Lung (tissue), 11 donors: ENCODE measurements at regions not wholly inside any gene's neighbourhood (a gene's known extent, or its start where the extent isn't known, plus 50 kb on each side); places are given as distances from the start of the nearest gene placed in this dataset.

Experiments
- ATAC-seq: fragments of 200-7000 bp; cut with Tn5 transposase; one replicate; pipeline ENCODE4 v1.9.1; 2020; ENCODE audit warnings: moderate number of reproducible peaks; ENCODE audit not compliant: insufficient read depth, low FRiP score
- DNase-seq, 3 donors: peaks; one replicate each; pipeline ENCODE4 v3.0.0-alpha.2; 2013 to 2017
- H3K27ac ChIP-seq, 2 donors: one replicate each; pipeline ENCODE4 v1.5.1; 2013; ENCODE audit warnings: mild to moderate bottlenecking in 2 of 2, moderate library complexity in 2 of 2, control low read depth in 1 of 2, inconsistent platforms in 1 of 2, low read depth in 1 of 2, low read length in 1 of 2
- H3K27me3 ChIP-seq, 3 donors: one replicate each; pipeline ENCODE4 v1.5.1; 2013; ENCODE audit warnings: low read length in 2 of 3; ENCODE audit not compliant: control insufficient read depth in 3 of 3, insufficient read depth in 3 of 3
- H3K36me3 ChIP-seq, 4 donors: one replicate each; pipeline ENCODE4 v1.5.1; 2013; ENCODE audit warnings: low read length in 4 of 4, mild to moderate bottlenecking in 1 of 4, moderate library complexity in 1 of 4; ENCODE audit not compliant: control insufficient read depth in 4 of 4, insufficient read depth in 4 of 4
- H3K4me1 ChIP-seq, 5 donors: one replicate each; pipeline ENCODE4 v1.5.1; 2013; ENCODE audit warnings: low read length in 5 of 5, mild to moderate bottlenecking in 2 of 5, moderate library complexity in 1 of 5; ENCODE audit not compliant: control insufficient read depth in 5 of 5, insufficient read depth in 5 of 5
- H3K4me3 ChIP-seq: one replicate; pipeline ENCODE4 v1.5.1; 2013; ENCODE audit warnings: mild to moderate bottlenecking, control low read depth, moderate library complexity
- H3K9ac ChIP-seq, 2 donors: one replicate each; pipeline ENCODE4 v1.5.1; 2013; ENCODE audit warnings: low read length in 2 of 2, control low read depth in 1 of 2; ENCODE audit not compliant: insufficient read depth in 1 of 2
- H3K9me3 ChIP-seq, 4 donors: one replicate each; pipeline ENCODE4 v1.5.1; 2013; ENCODE audit warnings: low read length in 3 of 4, mild to moderate bottlenecking in 1 of 4, moderate library complexity in 1 of 4; ENCODE audit not compliant: control insufficient read depth in 4 of 4, insufficient read depth in 3 of 4
- WGBS, 2 donors: extraction: QIAGEN DNeasy Blood & Tissue Kit; methylation state at CpG; one replicate each; pipeline ENCODE4 v1.1.7; 2013; 5-methylcytosine and 5-hydroxymethylcytosine counted together
- TF ChIP-seq, protein P1 (sequence below): IDR thresholded peaks from 2 replicates; pipeline ENCODE4 v1.5.1; 2012; ENCODE audit warnings: mild to moderate bottlenecking; ENCODE audit errors: control extremely low read depth, extremely low read depth
- donor health status: control.
- donor health status: control.
- donor health status: Bipolar disorder and iron deficiency.
- donor health status: healthy.
- donor health status: DM: yes; HTN: yes; CAD: no.

DNA sequence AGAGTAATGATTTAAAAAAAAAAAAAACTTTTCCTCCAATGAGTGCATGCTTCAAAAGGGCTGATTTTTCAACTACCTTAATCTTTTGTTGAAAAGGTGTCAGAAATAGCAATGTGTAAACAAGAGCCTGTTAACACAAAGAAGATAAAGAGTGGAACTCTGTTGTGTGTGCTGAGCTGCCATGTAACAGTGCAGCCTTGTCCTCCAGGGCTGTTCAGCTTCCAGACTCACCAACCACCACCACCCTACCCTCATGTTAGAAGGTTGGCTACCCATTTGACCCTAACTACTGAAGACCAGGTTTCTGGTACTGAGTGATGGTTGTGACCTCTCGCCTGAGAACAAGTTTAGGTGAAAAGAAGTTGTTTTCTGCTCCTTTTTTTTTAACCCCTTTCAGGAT lies 222.8 kb upstream of the TEX13C start:
- Histone ChIP-seq H3K9ac (no peak overlapping the region), H3K36me3 (no peaks in the 10 kb centered on the region), H3K4me1 (no peaks in the 10 kb centered on the region), H3K27ac (no peak overlapping the region), H3K4me3 (no peak overlapping the region), H3K9me3 (no peaks in the 10 kb centered on the region), H3K27me3 (peaks cover 0 to 3% (median 0%) of the 10 kb centered on the region in 3 donors)
- TF ChIP-seq, protein P1, sequence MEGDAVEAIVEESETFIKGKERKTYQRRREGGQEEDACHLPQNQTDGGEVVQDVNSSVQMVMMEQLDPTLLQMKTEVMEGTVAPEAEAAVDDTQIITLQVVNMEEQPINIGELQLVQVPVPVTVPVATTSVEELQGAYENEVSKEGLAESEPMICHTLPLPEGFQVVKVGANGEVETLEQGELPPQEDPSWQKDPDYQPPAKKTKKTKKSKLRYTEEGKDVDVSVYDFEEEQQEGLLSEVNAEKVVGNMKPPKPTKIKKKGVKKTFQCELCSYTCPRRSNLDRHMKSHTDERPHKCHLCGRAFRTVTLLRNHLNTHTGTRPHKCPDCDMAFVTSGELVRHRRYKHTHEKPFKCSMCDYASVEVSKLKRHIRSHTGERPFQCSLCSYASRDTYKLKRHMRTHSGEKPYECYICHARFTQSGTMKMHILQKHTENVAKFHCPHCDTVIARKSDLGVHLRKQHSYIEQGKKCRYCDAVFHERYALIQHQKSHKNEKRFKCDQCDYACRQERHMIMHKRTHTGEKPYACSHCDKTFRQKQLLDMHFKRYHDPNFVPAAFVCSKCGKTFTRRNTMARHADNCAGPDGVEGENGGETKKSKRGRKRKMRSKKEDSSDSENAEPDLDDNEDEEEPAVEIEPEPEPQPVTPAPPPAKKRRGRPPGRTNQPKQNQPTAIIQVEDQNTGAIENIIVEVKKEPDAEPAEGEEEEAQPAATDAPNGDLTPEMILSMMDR, result no peak
- 49 to 85% methylated on average over 1 of the region's 1 CpG for WGBS, 2 donors
- ATAC-seq, result no peak
- DNase-seq, result no peak

DNA sequence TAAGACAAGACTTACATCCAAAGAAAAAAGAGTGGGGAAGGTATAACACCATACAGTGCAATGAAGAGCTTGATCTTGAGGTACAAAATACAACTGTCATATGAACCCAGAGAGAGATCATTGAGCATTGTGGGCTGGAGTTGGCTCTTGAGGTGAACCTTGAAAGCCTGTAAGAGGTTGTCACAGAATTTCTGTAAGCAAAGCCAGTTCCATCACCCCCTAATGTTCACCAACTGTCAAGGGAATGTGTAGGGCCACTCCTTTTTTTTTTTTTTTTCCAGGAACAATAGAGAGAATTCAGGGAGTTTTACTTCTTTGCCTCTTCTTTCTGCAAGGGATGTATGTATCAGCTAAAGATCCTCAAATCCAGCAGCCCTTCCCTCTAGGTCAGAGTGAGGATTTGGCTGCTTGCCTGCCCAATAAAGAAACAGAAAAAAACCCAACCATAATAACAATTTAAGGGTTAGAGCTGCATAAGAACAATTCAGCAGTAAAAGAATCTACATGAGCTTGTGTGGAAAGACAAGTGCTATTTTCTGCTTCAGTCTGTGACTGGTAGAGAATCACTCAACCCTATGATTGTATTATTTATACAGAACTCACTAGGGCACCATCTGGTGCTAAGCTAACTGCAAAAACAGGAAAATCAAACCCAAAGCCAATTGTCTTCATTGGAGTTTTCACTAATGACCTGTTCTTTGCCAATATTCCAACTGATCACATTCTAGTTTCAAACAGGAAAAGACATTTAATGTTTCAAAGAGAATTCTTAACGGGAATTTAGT lies 217.5 kb upstream of the TEX13C start:
- Histone ChIP-seq H3K27me3 (peaks cover 0 to 3% (median 0%) of the 10 kb centered on the region in 3 donors), H3K9ac (no peak overlapping the region), H3K36me3 (no peaks in the 10 kb centered on the region), H3K4me3 (no peak overlapping the region), H3K4me1 (no peaks in the 10 kb centered on the region), H3K9me3 (no peaks in the 10 kb centered on the region), H3K27ac (no peak overlapping the region)
- 46 to 83% methylated on average over 1 of the region's 1 CpG for WGBS, 2 donors
- ATAC-seq, result no peak
- TF ChIP-seq, protein P1, result no peak
- DNase-seq, result no peak

DNA sequence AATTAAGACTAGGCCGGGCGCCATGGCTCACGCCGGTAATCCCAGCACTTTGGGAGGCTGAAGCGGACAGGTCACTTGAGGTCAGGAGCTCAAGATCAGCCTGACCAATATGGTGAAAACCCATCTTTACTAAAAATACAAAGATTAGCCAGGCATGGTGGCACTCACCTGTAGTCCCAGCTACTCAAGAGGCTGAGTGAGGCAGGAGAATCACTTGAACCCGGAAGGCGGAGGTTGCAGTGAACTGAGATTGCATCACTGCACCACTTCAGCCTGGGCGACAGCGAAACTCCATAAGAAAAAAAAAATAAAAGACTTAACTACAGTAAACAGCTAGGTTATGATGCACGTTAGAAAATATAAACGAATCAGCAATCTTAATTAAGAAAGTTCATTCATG lies 216.0 kb upstream of the TEX13C start:
- WGBS, 2 donors, result 76 to 84% methylated on average over 11 of the region's 11 CpGs

More for the DNA sequence above, 216.0 kb upstream of the TEX13C start:
- no peak for ATAC-seq
- TF ChIP-seq, protein P1, result no peak
- peaks cover 0 to 5% (median 3%) of the 10 kb centered on the region in 3 donors for H3K27me3 ChIP-seq
- no peaks in the 10 kb centered on the region for H3K36me3 ChIP-seq
- H3K27ac ChIP-seq, result no peak overlapping the region
- no peak overlapping the region for H3K4me3 ChIP-seq
- no peak for DNase-seq
- H3K4me1 ChIP-seq, result no peaks in the 10 kb centered on the region
- no peaks in the 10 kb centered on the region for H3K9me3 ChIP-seq
- H3K9ac ChIP-seq, result no peak overlapping the region
